Right lobe of liver (tissue), 4 donors: ENCODE measurements at regions not wholly inside any gene's neighbourhood (a gene's known extent, or its start where the extent isn't known, plus 50 kb on each side); places are given as distances from the start of the nearest gene placed in this dataset.

Source experiments
- CTCF ChIP-seq, 4 donors: fragments of 200-600 bp in 3 of 4; fragments of 450-650 bp in 1 of 4; IDR thresholded peaks; one replicate each; pipeline versions ENCODE4 v1.5.1 to v1.8.0; 2016 to 2022; ENCODE audit warnings: antibody characterized with exemption in 4 of 4, mild to moderate bottlenecking in 2 of 4
- POLR2A ChIP-seq: fragments of 450-650 bp; IDR thresholded peaks from one replicate; pipeline ENCODE4 v1.6.1; 2017; ENCODE audit warnings: antibody characterized with exemption, mild to moderate bottlenecking
- donor health status: DM: no; HTN: no; CAD: no.
- donor health status: DM: no; HTN: no; CAD: no.
- donor health status: DM: no; HTN: yes; CAD: no.

- no peak for TF ChIP-seq POLR2A
- no peak for TF ChIP-seq CTCF (IDR thresholded peaks at IDR 0.05)
Measured at GRCh38 chr2:195118276-195118675, 538.8 kb upstream of the SLC39A10 start.
